ENCODE measurements at regions not wholly inside any gene's neighbourhood (a gene's known extent, or its start where the extent isn't known, plus 50 kb on each side); places are given as distances from the start of the nearest gene placed in this dataset.
"Not testable (repeated sequence)": the region's sequence is repeated elsewhere in the genome, so short reads cannot be mapped to it uniquely, and the experiment has no call there.

GRCh38 chr5:159805021-159805420 lies 111.3 kb upstream of the ADRA1B start:
- Histone ChIP-seq H3K27me3 (peaks cover 0 to 5% (median 0%) of the 10 kb centered on the region in 7 donors), H3K36me3 (no peaks in the 10 kb centered on the region), H3K4me3 (no peak overlapping the region), H3K27ac (peak overlapping the region in 2 of 10 donors; percentile 1 to 37), H3K9me3 (peaks cover 0 to 7% (median 0%) of the 10 kb centered on the region in 11 donors), H3K4me1 (peaks cover 0 to 7% (median 0%) of the 10 kb centered on the region in 9 donors)
- DNase-seq (peak in 1 of 2 donors; percentile 42), ATAC-seq (peak in 6 of 8 donors; percentile 72 to 92 (median 82))
- WGBS, 2 donors: 63 to 66% methylated on average over 2 of the region's 2 CpGs
- intact Hi-C loops (cut with DNase I): no loop called here
- TF ChIP-seq CTCF (IDR thresholded peaks at IDR 0.05): no peak

- H3K4me3 ChIP-seq; H3K36me3 ChIP-seq; ATAC-seq; H3K27ac ChIP-seq; H3K4me1 ChIP-seq; DNase-seq; H3K27me3 ChIP-seq; intact Hi-C loops (cut with DNase I): not testable (repeated sequence)
- WGBS, 2 donors: 93% methylated on average over 3 of the region's 3 CpGs
- H3K9me3 ChIP-seq: peaks cover 0 to 18% (median 0%) of the 10 kb centered on the region in 11 donors
Observed at GRCh38 chr5:159807135-159807534, 109.1 kb upstream of the ADRA1B start.

- peaks cover 0 to 7% (median 0%) of the 10 kb centered on the region in 9 donors for H3K4me1 ChIP-seq
- H3K36me3 ChIP-seq: no peaks in the 10 kb centered on the region
- peaks cover 0 to 18% (median 0%) of the 10 kb centered on the region in 11 donors for H3K9me3 ChIP-seq
- ATAC-seq (no peak), DNase-seq (no peak)
- H3K4me3 ChIP-seq: no peak overlapping the region
- TF ChIP-seq CTCF (IDR thresholded peaks at IDR 0.05): no peak
- no peak overlapping the region for H3K27ac ChIP-seq
- intact Hi-C loops (cut with DNase I): no loop called here
- WGBS, 2 donors: 77 to 82% methylated on average over 2 of the region's 2 CpGs
- peaks cover 0 to 5% (median 0%) of the 10 kb centered on the region in 7 donors for H3K27me3 ChIP-seq
Observed at GRCh38 chr5:159807586-159807985, 108.7 kb upstream of the ADRA1B start.

- intact Hi-C loops (cut with DNase I): no loop called here
- peaks cover 0 to 11% (median 0%) of the 10 kb centered on the region in 11 donors for H3K9me3 ChIP-seq
- DNase-seq (no peak), ATAC-seq (no peak)
- H3K4me3 ChIP-seq: no peak overlapping the region
- no peaks in the 10 kb centered on the region for H3K36me3 ChIP-seq
- 68 to 79% methylated on average over 2 of the region's 2 CpGs for WGBS, 2 donors
- no peak for TF ChIP-seq CTCF (IDR thresholded peaks at IDR 0.05)
- H3K27me3 ChIP-seq: no peaks in the 10 kb centered on the region
- no peaks in the 10 kb centered on the region for H3K4me1 ChIP-seq
- H3K27ac ChIP-seq: no peak overlapping the region
Observed at GRCh38 chr5:159811712-159812111, 104.6 kb upstream of the ADRA1B start.

- intact Hi-C loops (cut with DNase I); DNase-seq; H3K27me3 ChIP-seq; H3K36me3 ChIP-seq; ATAC-seq; H3K27ac ChIP-seq; H3K4me3 ChIP-seq; H3K4me1 ChIP-seq: not testable (repeated sequence)
- WGBS, 2 donors: 92 to 93% methylated on average over 3 of the region's 3 CpGs
- peaks cover 0 to 11% (median 0%) of the 10 kb centered on the region in 11 donors for H3K9me3 ChIP-seq
Observed at GRCh38 chr5:159812759-159813158, 103.5 kb upstream of the ADRA1B start.

Measured in heart right ventricle (tissue), 16 donors.